NK-92 (cell line): ENCODE measurements at regions not wholly inside any gene's neighbourhood (a gene's known extent, or its start where the extent isn't known, plus 50 kb on each side); places are given as distances from the start of the nearest gene placed in this dataset.
"Not testable (repeated sequence)": the region's sequence is repeated elsewhere in the genome, so short reads cannot be mapped to it uniquely, and the experiment has no call there.

ENCODE experiments used
- DNase-seq: peaks from one replicate; lab custom pipeline; 2025; ENCODE audit not compliant: unreplicated experiment; lab: John Stamatoyannopoulos, UW

- no peak for DNase-seq
Measured at GRCh38 chr17:74107107-74107506, 96.4 kb upstream of the RPL38 start.

DNA sequence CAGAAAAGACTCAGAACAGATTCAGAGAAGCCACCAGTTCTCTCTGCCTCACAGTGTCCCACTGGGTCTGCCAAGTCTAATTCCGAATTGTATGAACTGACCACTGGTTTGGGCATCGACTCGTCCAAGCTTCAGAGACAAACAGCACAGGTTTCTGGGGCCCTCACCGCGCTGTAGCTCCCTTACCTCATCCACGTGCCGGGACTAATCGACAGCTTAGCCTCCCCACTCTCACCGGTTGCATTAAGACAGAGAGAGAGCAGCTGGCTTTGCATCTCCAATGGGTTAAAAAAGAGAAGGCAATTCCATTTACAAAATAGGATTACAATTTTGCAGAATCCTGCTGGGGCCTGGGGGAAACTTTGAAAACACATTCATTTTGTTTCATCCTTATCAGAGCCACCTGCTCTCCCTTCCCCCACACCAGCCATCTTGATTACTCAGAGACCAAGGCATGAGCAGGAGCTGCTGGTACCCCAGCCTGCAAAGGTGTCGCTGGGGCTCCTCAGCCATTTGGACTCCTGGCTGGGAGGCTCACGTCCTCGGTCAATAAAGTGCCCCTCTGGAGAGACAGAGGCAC is 95.3 kb upstream of the RPL38 start:
- DNase-seq = no peak

- DNase-seq = no peak
Measured at GRCh38 chr17:74110467-74110866, 93.0 kb upstream of the RPL38 start.

GRCh38 chr17:74113326-74113725 is 90.2 kb upstream of the RPL38 start:
- no peak for DNase-seq

GRCh38 chr17:74113952-74114351 is 89.5 kb upstream of the RPL38 start:
- no peak for DNase-seq

GRCh38 chr17:74114881-74115470 is 88.5 kb upstream of the RPL38 start:
- no peak for DNase-seq

DNA sequence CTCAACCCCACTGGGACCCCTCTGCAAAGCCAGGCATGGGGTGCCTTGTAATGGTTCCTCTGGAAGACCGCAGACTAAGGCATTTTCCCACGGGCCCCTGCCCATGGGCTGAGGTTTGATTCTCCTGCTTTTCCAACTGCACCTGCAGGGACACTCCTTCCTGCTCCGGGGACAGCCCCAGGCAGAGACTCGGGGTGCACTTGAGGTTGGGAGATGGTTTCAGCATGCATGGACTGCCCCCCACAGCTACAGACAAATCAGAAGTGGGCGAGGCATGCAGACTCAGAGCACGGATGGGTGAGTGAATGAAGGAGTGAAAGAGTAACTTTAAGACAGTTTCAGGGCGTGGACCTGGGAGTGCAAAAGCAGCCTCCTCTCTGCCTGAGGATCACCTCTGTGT is 87.9 kb upstream of the RPL38 start:
- no peak for DNase-seq

DNA sequence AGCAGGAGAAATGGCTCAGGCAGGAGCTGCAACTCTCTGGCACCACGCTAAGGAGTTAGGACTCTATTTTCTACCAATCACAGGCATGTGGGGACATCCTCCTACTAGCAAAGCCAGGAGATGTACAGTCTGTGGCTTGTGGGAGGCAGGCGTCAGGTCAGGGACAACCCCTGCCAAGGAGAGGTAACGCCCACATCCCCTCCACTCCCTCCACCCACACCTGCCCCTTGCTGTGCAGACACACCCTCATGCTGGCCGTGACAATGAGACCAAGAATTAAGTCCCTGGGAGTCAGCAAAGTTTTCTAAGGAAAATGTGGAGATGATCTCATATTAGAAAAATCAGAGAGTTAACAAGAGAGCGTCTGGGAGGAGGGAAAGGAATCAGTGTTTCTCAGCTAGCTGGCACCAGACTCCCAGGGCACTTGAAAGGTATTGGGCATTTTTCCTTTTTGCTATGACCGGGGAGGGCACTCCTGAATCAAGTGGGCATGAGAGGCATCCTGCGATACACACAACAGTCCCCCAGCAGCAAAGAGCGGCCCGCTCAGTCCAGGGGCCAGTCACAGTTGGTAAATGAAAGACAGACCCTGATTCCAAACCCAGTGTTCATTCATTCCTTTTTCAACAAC is 87.3 kb upstream of the RPL38 start:
- no peak for DNase-seq

DNA sequence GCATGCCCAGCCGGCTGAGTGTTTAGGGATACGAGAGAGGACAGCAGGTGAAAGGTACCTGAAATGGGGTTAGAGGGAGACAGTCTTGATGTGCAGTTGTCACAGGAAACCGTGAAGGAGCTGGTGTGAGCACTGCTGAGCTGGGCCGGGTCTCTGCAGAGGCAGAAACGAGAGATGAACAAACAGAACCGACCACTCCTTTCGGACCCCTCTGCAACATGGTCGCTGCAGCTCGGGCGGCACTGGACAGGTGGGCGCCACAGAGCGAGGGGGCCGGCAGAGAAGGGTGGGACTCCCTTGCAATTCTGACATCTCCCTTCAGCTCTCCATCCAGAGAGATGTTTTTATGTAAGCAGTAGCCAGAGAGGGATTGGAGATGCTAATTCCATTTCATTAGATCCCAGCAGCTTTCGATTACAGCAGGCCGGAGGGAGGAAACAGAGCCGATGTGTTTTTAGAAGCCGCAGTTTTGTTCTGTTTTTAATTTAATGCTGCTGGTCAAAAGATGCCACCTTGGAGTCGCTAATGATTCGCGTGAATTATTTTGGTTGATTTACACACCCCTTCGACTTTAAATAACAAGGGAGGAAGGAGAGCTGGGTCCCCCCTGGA is 86.3 kb upstream of the RPL38 start:
- no peak for DNase-seq

GRCh38 chr17:74117999-74118421 is 85.5 kb upstream of the RPL38 start:
- DNase-seq = no peak

GRCh38 chr17:74118504-74118903 is 85.0 kb upstream of the RPL38 start:
- no peak for DNase-seq

- DNase-seq = no peak
Measured at GRCh38 chr17:74119049-74119580, 84.4 kb upstream of the RPL38 start.

DNA sequence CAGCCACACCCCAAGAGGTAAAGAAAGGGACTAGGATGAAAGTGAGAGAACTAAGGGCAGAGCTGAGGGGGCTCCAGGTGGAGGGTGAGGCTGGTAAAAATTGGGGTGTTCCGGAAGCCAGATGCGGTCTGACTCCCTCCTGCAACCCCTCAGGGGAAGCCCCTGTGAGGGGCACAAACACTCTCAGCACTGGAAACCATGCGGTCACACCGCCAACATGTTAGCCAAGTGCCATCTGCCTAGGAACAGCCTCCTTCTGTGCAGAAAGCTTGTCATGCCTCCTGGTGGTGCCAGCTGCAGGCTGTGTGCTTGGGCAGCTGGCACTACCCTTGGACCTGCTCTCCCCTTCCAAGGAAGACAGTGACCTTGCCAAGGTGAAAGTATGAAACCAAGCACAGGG is 83.5 kb upstream of the RPL38 start:
- no peak for DNase-seq

DNA sequence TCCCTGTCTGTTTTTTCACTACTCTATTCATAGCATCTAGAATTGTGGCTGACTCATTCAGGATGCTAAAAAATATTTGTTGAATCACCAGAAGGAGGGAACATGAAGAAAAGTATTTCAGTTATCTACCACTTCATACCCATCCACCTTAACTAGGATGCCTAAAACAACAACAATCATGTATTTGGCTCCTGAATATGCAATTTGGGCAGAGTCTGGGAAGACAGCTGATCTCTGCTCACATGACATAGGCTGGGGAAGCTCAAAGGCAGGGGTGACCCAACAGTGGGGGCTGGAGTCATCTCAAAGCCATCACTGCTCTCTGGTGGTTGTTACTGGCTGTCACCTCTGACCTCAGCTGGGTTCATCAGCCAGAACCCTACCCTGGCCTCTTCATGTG is 80.1 kb upstream of the RPL38 start:
- no peak for DNase-seq

DNA sequence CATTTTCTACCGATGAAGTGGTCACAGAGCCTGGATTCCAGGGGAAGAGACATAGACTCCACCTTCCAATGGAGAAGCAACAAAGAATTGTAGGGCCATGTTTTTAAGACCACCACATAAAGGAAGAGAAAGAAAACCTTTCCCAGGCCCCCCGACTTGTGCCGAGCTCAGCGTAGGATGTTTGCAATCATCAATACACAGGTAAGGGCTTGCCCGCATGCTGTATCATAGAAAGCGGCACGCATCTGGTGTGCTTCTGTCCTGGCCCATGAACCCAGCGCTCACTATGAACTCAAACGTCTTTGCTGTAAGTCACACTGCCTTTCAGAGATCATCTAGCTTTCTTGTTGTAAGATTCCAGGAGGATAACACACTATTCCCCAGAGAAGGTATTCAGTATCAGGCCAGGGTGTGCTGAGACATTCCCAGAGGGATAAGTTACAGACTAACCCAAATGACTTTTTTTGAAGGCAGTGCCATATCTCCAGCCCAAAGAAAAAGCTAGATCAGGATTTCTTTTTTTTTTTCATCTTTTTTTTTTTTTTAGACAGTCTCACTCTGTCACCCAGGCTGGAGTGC is 79.5 kb upstream of the RPL38 start:
- DNase-seq = no peak

DNA sequence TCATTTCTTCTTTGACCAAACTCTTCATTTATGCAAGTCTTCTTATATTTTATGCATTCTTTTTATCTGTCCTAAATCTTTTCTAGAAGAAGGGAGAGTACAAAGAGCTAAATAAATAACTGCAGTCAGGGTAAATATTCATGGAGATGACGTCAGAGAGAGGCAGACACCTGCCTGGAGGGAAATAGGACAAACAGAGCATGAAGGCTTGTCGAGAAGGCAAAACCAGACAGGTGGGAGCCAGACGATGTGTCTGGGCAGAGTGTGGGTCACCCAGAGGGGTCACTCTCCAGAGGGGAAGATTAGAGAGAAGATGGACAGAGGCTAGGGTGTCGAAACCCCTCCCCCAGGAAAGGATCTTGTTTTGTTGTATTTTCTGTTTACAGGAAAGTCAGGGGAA is 78.3 kb upstream of the RPL38 start:
- no peak for DNase-seq

- no peak for DNase-seq
Measured at GRCh38 chr17:74126179-74126900, 77.1 kb upstream of the RPL38 start.

GRCh38 chr17:74126959-74127358 is 76.5 kb upstream of the RPL38 start:
- DNase-seq = no peak

GRCh38 chr17:74128456-74129211 is 74.8 kb upstream of the RPL38 start:
- no peak for DNase-seq

DNA sequence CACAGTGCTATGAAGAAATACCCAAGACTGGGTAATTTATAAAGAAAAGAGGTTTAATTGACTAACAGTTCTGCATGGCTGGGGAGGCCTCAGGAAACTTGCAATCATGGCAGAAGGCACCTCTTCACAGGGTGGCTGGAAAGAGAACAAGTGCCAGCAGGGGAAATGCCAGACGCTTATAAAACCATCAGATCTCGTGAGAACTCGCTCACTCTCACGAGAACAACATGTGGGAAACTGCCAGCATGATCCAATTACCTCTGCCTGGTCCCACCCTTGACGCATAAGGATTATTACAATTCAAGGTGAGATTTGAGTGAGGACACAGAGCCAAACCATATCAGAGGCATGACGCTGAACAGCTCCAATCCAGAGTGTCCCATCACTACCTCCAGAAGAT is 73.7 kb upstream of the RPL38 start:
- not testable (repeated sequence) for DNase-seq
